Spleen (tissue), 11 donors: ENCODE measurements at regions not wholly inside any gene's neighbourhood (a gene's known extent, or its start where the extent isn't known, plus 50 kb on each side); places are given as distances from the start of the nearest gene placed in this dataset.

Experiments used
- DNase-seq: peaks from one replicate; pipeline ENCODE4 v3.0.0-alpha.2; 2020
- H3K27ac ChIP-seq, 8 donors: fragments of 200-600 bp; sonication (generic) in 7 of 8; 1 replicate in 4 of 8; 2 replicates in 4 of 8; pipeline versions ENCODE4 v1.5.0 to v1.8.0; 2016 to 2021; ENCODE audit warnings: inconsistent platforms in 4 of 8, mild to moderate bottlenecking in 4 of 8, moderate library complexity in 1 of 8
- H3K27me3 ChIP-seq, 7 donors: fragments of 200-600 bp; sonication (generic) in 6 of 7; replicated peaks in 1 of 7; 1 replicate in 4 of 7; 2 replicates in 3 of 7; pipeline versions ENCODE4 v1.5.0 to v1.8.0; 2016 to 2021; ENCODE audit warnings: inconsistent platforms in 3 of 7, mild to moderate bottlenecking in 1 of 7
- H3K36me3 ChIP-seq, 6 donors: fragments of 200-600 bp; sonication (generic) in 5 of 6; 1 replicate in 4 of 6; 2 replicates in 2 of 6; pipeline versions ENCODE4 v1.5.0 to v1.8.0; 2016 to 2021; ENCODE audit warnings: inconsistent platforms in 2 of 6
- H3K4me1 ChIP-seq, 6 donors: fragments of 200-600 bp; sonication (generic) in 5 of 6; 1 replicate in 3 of 6; 2 replicates in 3 of 6; pipeline versions ENCODE4 v1.5.0 to v1.8.0; 2016 to 2021; ENCODE audit warnings: inconsistent platforms in 3 of 6
- H3K4me3 ChIP-seq, 8 donors: fragments of 200-600 bp; sonication (generic) in 7 of 8; 1 replicate in 4 of 8; 2 replicates in 4 of 8; pipeline versions ENCODE4 v1.5.0 to v1.8.0; 2016 to 2021; ENCODE audit warnings: inconsistent platforms in 4 of 8, mild to moderate bottlenecking in 4 of 8, moderate library complexity in 2 of 8
- H3K9me3 ChIP-seq, 8 donors: fragments of 200-600 bp; sonication (generic) in 7 of 8; 1 replicate in 4 of 8; 2 replicates in 4 of 8; pipeline versions ENCODE4 v1.5.0 to v1.8.0; 2016 to 2021; ENCODE audit warnings: inconsistent platforms in 4 of 8
- POLR2A ChIP-seq, 3 donors: fragments of 450-650 bp; IDR thresholded peaks; one replicate each; pipeline ENCODE4 v1.5.1; 2017; ENCODE audit warnings: antibody characterized with exemption in 3 of 3, mild to moderate bottlenecking in 1 of 3
- POLR2AphosphoS5 ChIP-seq, 3 donors: sonication (generic); formaldehyde crosslinking; IDR thresholded peaks; one replicate each; pipeline ENCODE4 v1.5.1; 2017; ENCODE audit warnings: antibody characterized with exemption in 3 of 3
- WGBS, 5 donors: extraction: QIAGEN DNeasy Blood & Tissue Kit in 3 of 5; methylation state at CpG; one replicate each; pipeline versions ENCODE4 v1.1.5 to v1.1.7; 2013 to 2018; 5-methylcytosine and 5-hydroxymethylcytosine counted together
- intact Hi-C: fragments of 100-400 bp; cut with DNase I; formaldehyde crosslinking; loops from one replicate; pipeline ENCODE4 v1.15.0; 2023; ENCODE audit warnings: low total_unique reads
- TF ChIP-seq, protein P1 (sequence below), 11 experiments: fragments of 200-600 bp in 7 of 11; fragments of 450-650 bp in 4 of 11; sonication (generic) in 4 of 11; IDR thresholded peaks in 8 of 11; conservative IDR thresholded peaks in 3 of 11; 1 replicate in 7 of 11; 2 replicates in 4 of 11; pipeline versions ENCODE4 v1.4.0 to v1.8.0; 2016 to 2021; ENCODE audit warnings: antibody characterized with exemption in 11 of 11, inconsistent platforms in 4 of 11, mild to moderate bottlenecking in 1 of 11
- donor health status: healthy with polysubstance abuse.
- donor health status: DM: no; HTN: no; CAD: no; lungs with moderate emphysema.
- donor health status: DM: no; HTN: no; CAD: no.
- donor health status: Bipolar disorder and iron deficiency.
- donor health status: healthy.
- donor health status: DM: no; HTN: no; CAD: no.
- donor health status: DM: yes; HTN: yes; CAD: no.

GRCh38 chr7:9960460-9960859 is 1013.2 kb upstream of the PHF14 start:
- Histone ChIP-seq H3K27ac (no peak overlapping the region), H3K9me3 (peaks cover 0 to 7% (median 0%) of the 10 kb centered on the region in 8 donors), H3K27me3 (no peaks in the 10 kb centered on the region), H3K36me3 (no peaks in the 10 kb centered on the region), H3K4me3 (no peak overlapping the region), H3K4me1 (no peaks in the 10 kb centered on the region)
- TF ChIP-seq POLR2AphosphoS5 (IDR thresholded peaks at IDR 0.05) = no peak
- TF ChIP-seq POLR2A (IDR thresholded peaks at IDR 0.05) = no peak
- TF ChIP-seq, protein P1, sequence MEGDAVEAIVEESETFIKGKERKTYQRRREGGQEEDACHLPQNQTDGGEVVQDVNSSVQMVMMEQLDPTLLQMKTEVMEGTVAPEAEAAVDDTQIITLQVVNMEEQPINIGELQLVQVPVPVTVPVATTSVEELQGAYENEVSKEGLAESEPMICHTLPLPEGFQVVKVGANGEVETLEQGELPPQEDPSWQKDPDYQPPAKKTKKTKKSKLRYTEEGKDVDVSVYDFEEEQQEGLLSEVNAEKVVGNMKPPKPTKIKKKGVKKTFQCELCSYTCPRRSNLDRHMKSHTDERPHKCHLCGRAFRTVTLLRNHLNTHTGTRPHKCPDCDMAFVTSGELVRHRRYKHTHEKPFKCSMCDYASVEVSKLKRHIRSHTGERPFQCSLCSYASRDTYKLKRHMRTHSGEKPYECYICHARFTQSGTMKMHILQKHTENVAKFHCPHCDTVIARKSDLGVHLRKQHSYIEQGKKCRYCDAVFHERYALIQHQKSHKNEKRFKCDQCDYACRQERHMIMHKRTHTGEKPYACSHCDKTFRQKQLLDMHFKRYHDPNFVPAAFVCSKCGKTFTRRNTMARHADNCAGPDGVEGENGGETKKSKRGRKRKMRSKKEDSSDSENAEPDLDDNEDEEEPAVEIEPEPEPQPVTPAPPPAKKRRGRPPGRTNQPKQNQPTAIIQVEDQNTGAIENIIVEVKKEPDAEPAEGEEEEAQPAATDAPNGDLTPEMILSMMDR (IDR thresholded peaks at IDR 0.05 in 8 of 11, conservative IDR thresholded peaks at IDR 0.05 in 3 of 11) = no peak
- no peak for DNase-seq
- intact Hi-C loops = no loop called here
- WGBS, 5 donors = 34 to 55% (median 42%) methylated on average over 3 of the region's 3 CpGs

DNA sequence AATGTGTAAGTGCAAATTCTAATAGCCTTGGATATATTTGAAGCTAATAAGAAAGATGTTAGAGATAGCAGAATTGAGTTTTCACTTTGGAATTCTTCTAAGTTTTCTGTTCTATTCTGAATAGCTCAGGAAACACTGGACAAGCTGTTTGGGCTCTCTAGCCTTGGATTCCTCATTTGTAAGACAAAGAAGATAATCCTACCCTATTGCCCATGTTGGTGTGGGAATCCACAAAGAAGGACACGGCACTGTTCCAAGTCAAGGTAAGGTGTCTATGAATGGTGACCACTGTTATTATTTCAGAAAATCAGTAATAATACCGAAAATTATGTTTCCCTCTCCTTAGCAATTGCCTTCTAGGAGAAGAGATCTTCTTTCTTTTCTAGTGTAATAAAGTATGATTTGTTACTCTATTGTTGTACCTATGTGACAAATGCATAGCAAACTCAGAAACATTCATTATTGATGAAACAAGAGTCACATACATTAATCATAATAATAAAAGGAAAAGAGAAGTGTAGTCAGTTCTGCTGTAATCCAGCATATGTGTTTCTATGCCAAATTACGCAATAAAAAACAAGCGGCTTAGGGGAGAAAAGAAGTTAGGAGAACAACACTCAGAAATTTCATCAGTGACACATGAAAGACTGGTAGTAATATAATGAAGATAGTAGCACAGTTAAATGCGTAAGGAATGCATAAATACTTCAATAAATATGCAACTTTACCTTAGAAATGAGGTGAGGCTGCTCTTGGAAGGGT is 1012.3 kb upstream of the PHF14 start:
- TF ChIP-seq, protein P1 (IDR thresholded peaks at IDR 0.05 in 8 of 11, conservative IDR thresholded peaks at IDR 0.05 in 3 of 11) = no peak
- TF ChIP-seq POLR2A (IDR thresholded peaks at IDR 0.05) = no peak
- Histone ChIP-seq H3K36me3 (no peaks in the 10 kb centered on the region), H3K27ac (no peak overlapping the region), H3K4me3 (no peak overlapping the region), H3K4me1 (no peaks in the 10 kb centered on the region), H3K27me3 (no peaks in the 10 kb centered on the region), H3K9me3 (peaks cover 0 to 7% (median 0%) of the 10 kb centered on the region in 8 donors)
- no peak for DNase-seq
- 70 to 89% (median 80%) methylated on average over 5 of the region's 5 CpGs for whole genome bisulfite sequencing, 5 donors
- intact Hi-C loops = no loop called here

DNA sequence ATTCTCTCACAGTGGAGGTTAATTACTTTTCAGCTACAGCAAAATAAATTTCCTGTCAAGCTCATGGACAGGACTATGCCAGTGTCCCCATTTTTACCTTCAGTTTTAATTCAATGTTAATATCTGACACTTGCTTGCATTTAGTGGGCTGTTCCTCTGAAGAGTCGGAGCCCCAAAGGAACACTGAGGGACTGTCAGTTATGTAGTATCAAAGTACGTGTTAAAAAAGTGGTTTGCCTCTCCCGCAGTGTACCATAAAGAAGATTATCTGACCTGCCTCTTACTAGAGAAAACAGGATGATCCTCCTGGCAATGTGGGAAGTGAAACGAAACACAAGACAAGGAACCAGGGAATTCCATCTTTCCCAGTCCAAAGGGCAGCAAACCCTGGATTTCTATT is 1010.9 kb upstream of the PHF14 start:
- no peak overlapping the region for H3K27ac ChIP-seq
- TF ChIP-seq, protein P1 (IDR thresholded peaks at IDR 0.05 in 8 of 11, conservative IDR thresholded peaks at IDR 0.05 in 3 of 11) = no peak
- TF ChIP-seq POLR2A (IDR thresholded peaks at IDR 0.05) (no peak), POLR2AphosphoS5 (IDR thresholded peaks at IDR 0.05) (no peak)
- no peaks in the 10 kb centered on the region for H3K4me1 ChIP-seq
- no peak for DNase-seq
- H3K9me3 ChIP-seq = peaks cover 0 to 7% (median 0%) of the 10 kb centered on the region in 8 donors
- H3K4me3 ChIP-seq = no peak overlapping the region
- H3K36me3 ChIP-seq = no peaks in the 10 kb centered on the region
- no peaks in the 10 kb centered on the region for H3K27me3 ChIP-seq
- intact Hi-C loops = no loop called here
- 56 to 84% (median 67%) methylated on average over 4 of the region's 4 CpGs for WGBS, 5 donors

DNA sequence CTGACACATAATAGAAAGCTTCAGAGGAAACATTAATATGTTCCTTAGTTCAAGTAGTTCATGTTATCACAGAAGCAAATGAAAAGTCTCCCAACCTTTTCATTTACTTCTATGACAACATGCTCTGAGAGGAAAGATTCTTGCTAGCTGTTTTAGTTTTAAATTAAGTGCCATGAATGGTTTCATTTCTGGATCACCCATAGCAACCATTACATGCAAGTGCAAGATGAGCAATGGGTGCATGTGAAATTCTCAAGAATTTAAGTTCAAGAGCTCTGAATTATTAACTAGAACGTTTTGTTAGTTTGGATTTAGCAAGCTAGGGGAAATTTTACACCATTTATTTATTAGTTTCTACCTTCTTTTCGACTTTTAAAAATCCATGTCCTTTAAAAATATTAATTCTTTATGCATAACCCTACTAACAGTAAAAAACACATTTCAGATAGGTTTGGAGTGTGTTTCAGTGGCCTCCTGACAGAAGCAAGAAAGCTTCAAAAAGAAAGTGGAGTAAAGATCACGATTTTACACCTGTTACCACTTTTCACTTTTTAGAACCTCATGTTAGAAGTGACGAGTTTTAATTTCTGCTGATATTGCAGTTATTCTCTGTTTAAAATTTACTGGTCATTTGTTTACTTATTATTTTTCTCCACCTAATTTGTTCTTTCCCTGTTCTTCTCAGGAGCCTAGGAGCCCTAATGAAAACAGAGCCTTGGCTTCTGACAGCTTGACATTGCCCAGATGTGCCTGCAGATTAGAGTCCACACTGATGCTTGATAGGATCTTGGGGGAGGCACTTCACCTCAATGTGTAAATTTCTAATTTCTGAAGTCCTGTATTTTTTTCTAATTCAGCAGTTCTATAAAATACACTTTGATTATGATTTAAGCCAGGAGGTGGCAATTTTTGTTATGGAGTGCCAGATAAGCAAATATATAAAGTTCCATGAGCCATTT is 995.3 kb upstream of the PHF14 start:
- Histone ChIP-seq H3K36me3 (no peaks in the 10 kb centered on the region), H3K4me1 (no peaks in the 10 kb centered on the region), H3K27ac (no peak overlapping the region), H3K4me3 (no peak overlapping the region), H3K9me3 (no peaks in the 10 kb centered on the region), H3K27me3 (no peaks in the 10 kb centered on the region)
- 31 to 37% (median 34%) methylated on average over 4 of the region's 4 CpGs for WGBS, 5 donors
- DNase-seq = no peak
- TF ChIP-seq POLR2A (IDR thresholded peaks at IDR 0.05) = no peak
- TF ChIP-seq, protein P1 (IDR thresholded peaks at IDR 0.05 in 8 of 11, conservative IDR thresholded peaks at IDR 0.05 in 3 of 11) = no peak
- intact Hi-C loops = no loop called here
